ENCODE measurements at regions not wholly inside any gene's neighbourhood (a gene's known extent, or its start where the extent isn't known, plus 50 kb on each side); places are given as distances from the start of the nearest gene placed in this dataset.
A peak's percentile ranks its signal among the peaks of the same experiment; 100 is the strongest.

DNA sequence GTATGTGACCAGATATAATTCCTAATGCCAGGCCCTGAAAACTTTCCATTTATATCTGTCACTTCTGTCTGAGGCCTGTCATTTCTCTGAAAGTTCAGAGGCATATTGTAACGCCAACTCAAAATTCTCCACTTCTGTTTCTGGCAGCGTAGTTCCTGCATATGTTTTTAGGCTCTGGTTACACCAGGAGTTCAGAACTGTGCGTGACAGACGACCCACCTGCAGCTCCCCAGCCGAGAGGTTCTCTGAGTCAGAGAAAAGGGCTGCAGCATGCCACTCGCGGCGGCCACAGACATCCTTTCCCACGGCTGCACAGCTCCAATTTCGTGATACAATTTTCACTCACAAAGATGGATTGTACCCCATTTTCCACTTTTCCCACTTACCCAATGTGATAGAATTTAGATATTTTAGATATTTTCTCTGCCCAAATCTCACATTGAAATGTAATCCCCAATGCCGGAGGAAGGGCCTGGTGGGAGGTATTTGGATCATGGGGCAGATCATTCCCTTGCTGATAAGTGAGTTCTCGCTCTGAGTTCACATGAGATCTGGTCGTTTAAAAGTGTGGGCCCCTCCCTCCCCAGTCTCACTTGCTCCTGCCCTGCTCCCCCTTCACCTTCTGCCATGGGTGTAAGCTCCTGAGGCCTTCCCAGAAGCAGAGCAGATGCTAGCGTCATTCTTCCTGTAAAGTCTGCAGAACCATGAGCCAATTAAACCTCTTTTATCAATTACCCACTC lies 308.1 kb downstream of the LIG4 start:
- Histone ChIP-seq H3K4me1 (replicated peaks in 1 of 2; ENCODE audit: control insufficient read depth in 2 of 2, insufficient read depth in 2 of 2, low read length in 2 of 2) (peaks cover 3 to 32% of the 10 kb centered on the region in 2 experiments), H3K36me3 (ENCODE audit: control insufficient read depth, insufficient read depth, low read length) (0 out of 3 replicates have a peak, but pooled peaks cover 13% of the 10 kb centered on the region), H3K4me2 (ENCODE audit: insufficient read depth, low read length) (no peak overlapping the region), H2AFZ (ENCODE audit: low read depth, low read length) (no peak overlapping the region), H3K27me3 (ENCODE audit: control insufficient read depth in 2 of 2, insufficient read depth in 2 of 2, low read length in 2 of 2) (no peaks in the 10 kb centered on the region), H3K27ac (ENCODE audit: extremely low read depth, low read depth, low read length) (no peak overlapping the region), H3K9me3 (replicated peaks; ENCODE audit: control insufficient read depth, insufficient read depth, low read depth, low read length) (no peaks in the 10 kb centered on the region), H3K9me1 (ENCODE audit: control insufficient read depth, insufficient read depth, low read length) (no peaks in the 10 kb centered on the region), H3K4me3 (no peak overlapping the region), H4K20me1 (replicated peaks; ENCODE audit: control insufficient read depth, insufficient read depth, low read length) (no peaks in the 10 kb centered on the region), H3K79me2 (ENCODE audit: control insufficient read depth, insufficient read depth, low read length) (peaks cover 62% of the 10 kb centered on the region), H3K9ac (ENCODE audit: insufficient read depth in 1 of 2, low read depth in 2 of 2, low read length in 2 of 2) (no peak overlapping the region)
- intact Hi-C loops (cut with micrococcal nuclease) (no loop called here), in situ Hi-C loops (cut with MboI) (no loop called here)
- no peak for FAIRE-seq
- TF ChIP-seq ZC3H11A (IDR thresholded peaks at IDR 0.05; ENCODE audit: low read depth, low read length) = no peak
- TF ChIP-seq, protein P1, sequence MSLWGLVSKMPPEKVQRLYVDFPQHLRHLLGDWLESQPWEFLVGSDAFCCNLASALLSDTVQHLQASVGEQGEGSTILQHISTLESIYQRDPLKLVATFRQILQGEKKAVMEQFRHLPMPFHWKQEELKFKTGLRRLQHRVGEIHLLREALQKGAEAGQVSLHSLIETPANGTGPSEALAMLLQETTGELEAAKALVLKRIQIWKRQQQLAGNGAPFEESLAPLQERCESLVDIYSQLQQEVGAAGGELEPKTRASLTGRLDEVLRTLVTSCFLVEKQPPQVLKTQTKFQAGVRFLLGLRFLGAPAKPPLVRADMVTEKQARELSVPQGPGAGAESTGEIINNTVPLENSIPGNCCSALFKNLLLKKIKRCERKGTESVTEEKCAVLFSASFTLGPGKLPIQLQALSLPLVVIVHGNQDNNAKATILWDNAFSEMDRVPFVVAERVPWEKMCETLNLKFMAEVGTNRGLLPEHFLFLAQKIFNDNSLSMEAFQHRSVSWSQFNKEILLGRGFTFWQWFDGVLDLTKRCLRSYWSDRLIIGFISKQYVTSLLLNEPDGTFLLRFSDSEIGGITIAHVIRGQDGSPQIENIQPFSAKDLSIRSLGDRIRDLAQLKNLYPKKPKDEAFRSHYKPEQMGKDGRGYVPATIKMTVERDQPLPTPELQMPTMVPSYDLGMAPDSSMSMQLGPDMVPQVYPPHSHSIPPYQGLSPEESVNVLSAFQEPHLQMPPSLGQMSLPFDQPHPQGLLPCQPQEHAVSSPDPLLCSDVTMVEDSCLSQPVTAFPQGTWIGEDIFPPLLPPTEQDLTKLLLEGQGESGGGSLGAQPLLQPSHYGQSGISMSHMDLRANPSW (CRISPR knock-in tag; IDR thresholded peaks at IDR 0.05) = 0 out of 2 replicates have a peak, but pooled peaks have one; percentile 54
- TF ChIP-seq, protein P2, sequence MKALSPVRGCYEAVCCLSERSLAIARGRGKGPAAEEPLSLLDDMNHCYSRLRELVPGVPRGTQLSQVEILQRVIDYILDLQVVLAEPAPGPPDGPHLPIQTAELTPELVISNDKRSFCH (CRISPR knock-in tag; IDR thresholded peaks at IDR 0.05) = no peak
- TF ChIP-seq, protein P2 (tag; IDR thresholded peaks at IDR 0.05) = no peak
- TF ChIP-seq, protein P3, sequence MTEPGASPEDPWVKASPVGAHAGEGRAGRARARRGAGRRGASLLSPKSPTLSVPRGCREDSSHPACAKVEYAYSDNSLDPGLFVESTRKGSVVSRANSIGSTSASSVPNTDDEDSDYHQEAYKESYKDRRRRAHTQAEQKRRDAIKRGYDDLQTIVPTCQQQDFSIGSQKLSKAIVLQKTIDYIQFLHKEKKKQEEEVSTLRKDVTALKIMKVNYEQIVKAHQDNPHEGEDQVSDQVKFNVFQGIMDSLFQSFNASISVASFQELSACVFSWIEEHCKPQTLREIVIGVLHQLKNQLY (CRISPR knock-in tag; conservative IDR thresholded peaks at IDR 0.05) = peak in 1 of 2 experiments; percentile 74; a peak in 1 of 4 replicates
- TF ChIP-seq RHOXF2B (CRISPR knock-in tag; conservative IDR thresholded peaks at IDR 0.05) = no peak
- TF ChIP-seq RBBP5 (IDR thresholded peaks at IDR 0.05; ENCODE audit: borderline replicate concordance, insufficient read depth, low read length, poor library complexity, severe bottlenecking) = no peak
- BruUV-seq (replicated peaks) = no TSS peak
- DNase-seq (ENCODE audit: extremely low read depth in 1 of 4, low spot score in 3 of 4) = no peak
- WGBS (ENCODE audit: insufficient coverage, low coverage, missing lambda C conversion rate) = 61% methylated on average over 14 of the region's 14 CpGs
- CTCF ChIA-PET (ENCODE audit: low intra/inter-chr PET ratio) = no interaction called here
- peak; percentile 6 for ATAC-seq
- POLR2A ChIA-PET = interaction anchor here (1.0 to 3.9 kb wide), 11 partner anchors 7 to 41 kb away, joined by 3 to 25 read pairs (median 7); no protein-coding TSS in a partner anchor

Measured in K562 (cell line).